HS-27A (cell line): ENCODE measurements at regions not wholly inside any gene's neighbourhood (a gene's known extent, or its start where the extent isn't known, plus 50 kb on each side); places are given as distances from the start of the nearest gene placed in this dataset.

Experiments
- DNase-seq: peaks from one replicate; pipeline ENCODE4 v3.0.0-alpha.2; 2012; ENCODE audit warnings: low read depth, missing footprints

DNA sequence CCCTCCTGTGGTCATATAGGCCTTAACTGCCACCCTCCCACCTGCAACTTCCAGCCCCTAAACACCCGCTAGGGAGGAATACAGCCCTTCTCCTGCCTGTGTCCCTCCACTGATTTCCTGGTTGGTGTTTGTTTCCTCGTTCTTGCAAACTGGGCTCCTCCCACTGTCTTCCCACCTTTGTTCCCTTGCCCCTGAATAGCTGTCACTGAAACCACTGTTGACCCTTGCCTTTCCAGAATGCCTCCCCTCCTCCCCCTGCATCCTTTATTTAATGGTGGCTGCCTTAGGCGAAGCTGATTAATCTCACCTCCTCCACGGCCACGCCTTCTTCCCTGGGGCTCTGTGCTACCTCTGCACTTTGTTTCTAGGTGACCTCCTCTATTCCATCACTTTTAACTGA is 626.7 kb downstream of the BNC2 start:
- DNase-seq, result no peak

DNA sequence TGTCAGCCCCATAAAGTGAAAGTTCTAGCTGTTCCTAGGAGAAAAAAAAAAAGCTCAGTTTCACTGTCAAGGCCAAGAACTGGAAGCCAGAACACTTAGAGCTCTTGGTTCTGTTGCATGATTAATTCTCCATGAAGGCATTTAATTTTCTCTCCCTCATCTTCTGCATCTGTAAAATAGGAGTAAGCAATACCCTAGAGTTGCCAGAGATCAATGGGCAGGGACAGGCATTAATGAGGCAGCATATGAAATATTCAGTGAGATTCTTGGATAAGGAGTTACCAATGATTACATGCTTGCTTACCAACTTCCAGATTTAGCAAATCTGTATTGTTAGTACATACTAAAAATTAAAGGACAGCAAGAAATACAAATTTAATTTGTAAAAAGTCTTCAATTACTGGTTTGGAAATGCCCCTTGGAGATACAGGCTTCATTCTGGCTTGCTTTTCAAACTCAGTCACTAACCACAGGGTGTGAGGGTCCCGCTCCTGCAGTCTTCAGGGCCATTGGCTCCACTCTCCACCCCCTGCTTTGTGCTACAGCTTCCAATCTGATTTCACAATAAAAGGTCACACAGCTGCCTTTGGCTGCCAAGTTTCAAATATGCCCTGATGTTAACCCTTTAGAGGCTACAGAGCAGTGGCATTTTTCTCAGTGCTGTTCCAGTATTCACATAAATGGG is 624.6 kb downstream of the BNC2 start:
- no peak for DNase-seq

DNA sequence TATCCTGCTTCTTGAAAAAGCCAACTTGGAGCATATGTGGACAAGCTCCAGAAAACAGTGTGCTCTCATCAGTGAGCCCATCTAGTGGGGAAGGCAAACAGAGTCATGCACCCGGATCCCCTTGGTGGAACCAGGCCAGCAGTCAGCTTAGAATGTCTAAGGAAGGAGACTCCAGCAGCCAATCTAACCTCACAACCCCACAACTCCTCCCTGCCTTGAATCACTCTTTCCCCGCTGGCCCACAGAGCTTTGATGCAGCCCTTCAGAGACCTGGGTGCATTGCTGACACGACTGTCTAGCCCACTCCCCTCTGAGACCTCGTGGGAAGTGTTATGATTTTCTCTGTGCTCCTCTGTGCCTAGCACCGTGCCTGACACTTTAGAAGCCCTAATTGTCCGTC is 623.7 kb downstream of the BNC2 start:
- no peak for DNase-seq

DNA sequence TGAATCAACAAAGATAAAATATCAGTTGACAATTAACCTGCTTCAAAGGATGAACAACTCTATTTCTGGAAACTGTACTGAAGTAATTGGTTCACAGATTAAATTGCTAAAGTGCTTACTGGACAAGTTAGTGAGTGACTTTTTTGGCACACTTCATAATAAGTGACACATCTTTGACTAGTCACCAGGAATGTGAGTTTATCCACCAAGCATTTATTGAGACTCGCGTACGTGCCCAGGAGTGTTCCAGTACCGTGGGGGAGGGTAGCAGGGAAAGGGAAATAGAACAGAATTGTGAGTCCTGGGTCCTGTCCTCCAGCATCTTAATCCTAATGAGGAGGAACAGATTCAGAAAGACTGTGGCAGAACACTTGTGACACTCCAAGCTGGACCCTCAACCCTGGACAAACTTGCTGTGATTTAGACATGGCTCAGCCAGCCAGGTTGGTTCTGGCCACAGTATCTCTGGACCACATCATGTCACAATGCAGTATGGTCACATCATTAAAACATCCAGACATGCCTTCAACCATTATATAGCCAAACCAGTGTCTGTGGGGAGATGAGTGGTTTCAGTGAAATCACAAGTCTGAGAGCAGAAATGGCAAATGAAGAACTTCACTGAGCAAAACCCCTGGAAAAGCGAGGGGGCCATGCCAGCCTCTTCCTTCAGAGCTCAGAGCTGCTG is 623.1 kb downstream of the BNC2 start:
- peak; percentile 56 for DNase-seq

DNA sequence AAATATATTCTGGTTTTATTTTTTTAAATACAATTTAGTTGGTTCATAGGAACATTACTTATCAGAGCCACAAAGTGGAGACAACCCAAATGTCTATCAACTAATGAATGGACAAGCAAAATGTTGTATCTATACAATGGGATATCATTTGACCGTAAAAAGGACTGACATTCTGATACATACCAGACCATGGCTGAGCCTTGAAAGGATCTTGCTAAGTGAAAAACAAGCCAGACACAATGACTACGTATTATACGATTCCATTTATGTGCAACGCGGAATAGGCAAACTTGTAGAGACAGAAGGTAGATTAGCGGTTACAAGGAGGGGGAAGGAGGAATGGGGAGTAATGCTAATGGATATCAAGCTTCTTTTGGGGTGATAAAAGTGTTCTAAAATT is 621.6 kb downstream of the BNC2 start:
- no peak for DNase-seq

DNA sequence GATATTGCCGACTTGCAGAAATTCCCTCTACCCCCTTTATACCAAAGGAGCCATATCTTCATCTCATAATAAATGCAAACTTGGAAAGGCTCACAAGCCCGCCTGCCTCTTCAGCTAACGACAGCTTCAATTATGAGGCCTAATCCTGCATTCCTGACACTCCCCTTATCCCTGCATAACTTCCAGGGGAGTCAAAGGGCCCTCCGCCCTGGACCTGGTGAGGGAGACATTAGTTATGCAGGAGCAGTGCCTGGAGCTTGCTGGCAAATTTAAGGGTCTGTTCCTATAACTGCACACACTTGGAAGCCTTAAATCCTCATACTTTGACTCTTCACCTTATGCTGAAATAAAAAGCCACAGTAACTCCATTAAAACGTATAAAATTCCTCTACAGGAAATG is 617.9 kb downstream of the BNC2 start:
- DNase-seq, result no peak

DNA sequence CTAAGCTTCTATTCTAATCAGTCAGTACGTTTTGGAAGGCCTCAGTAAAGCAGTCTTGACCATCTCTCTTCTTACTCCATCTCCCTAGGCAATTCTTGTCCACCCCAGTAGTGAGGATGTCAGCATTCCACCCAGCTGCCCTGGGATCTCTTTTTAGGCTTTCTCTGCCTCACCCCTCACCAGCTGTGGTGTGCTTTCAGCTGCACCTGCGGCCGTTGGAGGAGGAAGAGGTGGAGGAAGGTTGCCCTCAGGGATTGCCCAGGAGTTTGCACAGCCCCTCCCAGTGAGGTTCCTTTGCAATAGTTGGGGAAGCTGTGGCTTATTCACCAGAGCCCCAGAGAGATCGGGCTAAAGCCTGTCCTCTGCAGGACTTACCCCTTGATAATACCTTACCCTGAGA is 615.8 kb downstream of the BNC2 start:
- no peak for DNase-seq

DNA sequence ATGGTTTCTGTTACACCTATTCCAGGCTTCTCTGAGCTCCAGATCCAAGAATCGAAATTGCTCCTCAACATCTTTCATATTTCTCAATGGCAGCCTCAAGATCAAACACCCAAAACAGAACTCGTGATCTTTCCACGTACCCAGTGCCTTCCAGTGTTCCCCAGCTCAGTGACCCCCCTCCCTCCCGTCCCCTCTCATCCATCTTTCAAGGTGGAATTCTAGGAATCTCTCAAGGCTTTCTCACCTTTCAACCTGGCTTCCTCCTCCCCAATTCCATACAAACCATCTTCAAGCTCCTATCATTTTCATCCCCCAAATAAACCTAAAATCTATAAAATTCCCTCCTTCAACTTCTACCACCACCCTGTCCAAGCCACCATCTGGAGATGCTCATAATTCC is 615.3 kb downstream of the BNC2 start:
- no peak for DNase-seq

DNA sequence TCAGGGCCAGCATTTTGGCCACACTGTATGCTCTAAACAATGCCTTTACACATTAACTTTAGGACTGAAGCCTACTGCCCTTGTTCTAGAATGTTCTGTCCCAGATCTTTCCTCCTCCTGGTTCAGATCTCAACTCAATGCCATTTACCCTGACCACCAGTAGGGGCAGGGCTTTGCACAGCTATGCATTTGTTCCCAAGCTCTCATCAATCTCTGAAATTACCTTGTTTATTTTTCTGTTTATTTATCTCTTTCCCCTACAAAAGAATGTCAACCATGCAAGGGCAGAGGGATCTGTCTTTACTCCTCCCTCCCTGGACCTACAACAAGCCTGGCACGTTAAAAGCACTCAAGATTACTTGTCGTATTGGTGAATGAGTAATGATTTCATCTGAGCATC is 612.9 kb downstream of the BNC2 start:
- no peak for DNase-seq

DNA sequence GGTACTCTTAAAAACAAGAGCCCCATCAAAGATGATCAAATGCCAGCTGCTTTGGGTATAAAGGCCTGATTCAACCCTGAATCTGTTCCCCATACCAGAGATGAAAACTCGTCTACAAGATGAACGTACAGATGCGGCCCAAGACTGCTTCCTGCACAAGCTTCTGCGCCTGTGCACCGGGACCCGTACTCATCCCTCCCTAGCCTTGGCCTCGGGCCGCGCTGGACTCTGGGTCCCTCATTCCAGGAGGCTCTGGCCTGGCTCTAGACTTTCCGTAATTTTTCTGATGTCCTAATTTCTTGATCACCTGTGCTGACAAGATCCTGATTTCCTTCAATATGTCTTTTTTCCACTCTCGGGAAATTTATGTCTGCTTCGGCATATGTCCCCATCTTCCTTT is 612.3 kb downstream of the BNC2 start:
- no peak for DNase-seq

DNA sequence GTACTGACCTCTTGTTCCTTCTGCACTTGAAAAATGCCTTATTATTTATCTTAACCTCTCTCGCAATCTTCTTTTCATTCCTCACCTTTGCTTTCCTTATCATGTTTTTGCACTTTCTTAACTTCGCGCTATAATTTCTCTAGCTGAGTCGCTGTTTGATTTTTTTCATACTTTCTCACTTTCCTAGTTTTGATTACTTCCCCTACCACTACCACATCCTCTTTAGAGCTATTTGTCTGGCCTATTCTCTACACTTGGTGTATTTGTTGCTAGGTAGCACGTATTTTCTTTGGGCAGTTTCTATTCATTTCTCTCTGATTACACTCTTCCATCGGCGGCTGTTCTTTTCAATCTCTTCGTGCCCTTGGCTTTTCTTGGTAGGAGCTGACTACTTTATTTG is 611.8 kb downstream of the BNC2 start:
- no peak for DNase-seq

DNA sequence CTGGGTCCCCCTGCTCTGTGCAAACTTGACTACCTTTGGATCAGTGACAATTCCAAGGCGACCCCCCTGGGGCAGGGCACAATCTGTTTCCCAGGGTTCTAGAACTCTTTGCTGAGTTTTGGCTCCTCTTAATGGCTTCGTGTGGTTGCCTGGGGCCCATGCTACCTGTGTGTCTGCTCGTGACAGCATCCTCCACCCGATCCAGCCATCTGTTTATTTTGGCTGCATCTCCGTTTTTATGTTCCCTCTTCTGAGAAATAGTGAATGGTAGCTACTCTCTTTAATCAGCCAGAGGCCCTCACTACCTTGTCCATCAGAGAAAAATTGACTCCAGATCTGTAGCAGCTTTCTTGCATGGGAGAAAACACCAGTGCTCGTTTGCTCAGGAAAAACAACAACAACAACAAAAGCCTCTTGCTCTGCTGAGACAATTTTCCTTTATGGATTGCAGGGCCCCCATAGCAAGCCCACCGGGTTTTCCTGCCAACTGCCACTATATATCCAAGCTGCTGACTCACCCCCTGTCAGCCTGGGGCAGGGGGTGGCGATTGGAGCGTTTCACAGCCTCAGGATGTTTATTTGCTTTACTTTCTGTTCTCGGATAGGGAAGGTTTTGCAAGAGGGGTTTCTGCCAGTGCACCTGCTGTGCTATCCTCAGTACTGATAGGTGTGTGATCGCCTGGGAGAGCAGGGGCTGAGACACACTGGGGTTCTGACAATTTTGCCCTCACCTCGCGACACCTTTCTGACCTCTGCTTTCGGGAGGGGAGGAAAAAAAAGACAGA is 607.8 kb downstream of the BNC2 start:
- DNase-seq, result no peak

DNA sequence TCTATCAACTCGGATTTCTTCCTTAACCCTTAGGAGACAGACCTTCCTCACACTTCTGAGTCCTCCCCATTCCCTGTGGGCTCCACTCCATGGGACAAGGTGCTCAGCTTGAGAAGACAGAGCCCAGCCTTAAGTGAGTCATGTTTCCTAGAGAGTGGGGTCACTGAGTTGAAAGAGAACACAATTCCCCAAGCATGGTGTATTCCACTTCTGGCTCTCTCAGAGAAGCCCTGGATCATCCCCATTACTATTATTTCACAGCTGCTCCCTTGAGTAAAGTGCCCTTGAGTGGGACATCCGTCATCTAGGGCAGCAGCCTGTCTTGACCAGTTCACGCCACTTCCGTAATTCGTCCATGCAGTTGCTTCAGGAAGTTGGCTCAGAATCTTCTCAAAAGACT is 604.8 kb downstream of the BNC2 start:
- no peak for DNase-seq

DNA sequence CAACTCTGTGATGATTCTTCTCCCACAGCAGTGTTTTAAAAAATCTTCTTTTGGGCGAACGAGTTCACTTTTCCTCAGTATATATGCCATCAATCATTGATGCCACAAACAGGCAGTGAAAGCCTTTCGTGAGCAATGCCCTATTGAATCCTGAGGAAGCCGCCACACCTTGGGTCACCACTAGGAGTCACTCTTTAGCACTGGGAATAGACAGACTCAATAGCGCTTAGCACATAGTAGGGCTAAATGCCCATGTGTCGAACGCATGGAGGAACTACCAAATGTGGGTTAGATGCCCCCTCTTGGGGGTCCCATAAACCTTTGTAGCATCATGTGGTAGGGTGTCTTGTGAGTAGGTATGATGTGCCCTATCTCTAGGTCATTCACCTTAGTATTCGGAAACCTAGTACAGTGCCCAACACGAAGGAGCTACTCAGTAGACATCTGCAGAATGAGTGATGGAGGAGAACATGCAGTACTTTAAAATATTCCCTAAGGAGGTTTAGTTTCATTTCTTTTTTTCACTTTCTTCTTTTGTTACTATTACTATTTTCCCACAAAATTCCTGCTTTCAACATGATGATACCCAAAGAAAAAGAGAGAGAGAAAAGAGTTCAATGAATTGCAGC is 603.7 kb downstream of the BNC2 start:
- DNase-seq, result no peak

DNA sequence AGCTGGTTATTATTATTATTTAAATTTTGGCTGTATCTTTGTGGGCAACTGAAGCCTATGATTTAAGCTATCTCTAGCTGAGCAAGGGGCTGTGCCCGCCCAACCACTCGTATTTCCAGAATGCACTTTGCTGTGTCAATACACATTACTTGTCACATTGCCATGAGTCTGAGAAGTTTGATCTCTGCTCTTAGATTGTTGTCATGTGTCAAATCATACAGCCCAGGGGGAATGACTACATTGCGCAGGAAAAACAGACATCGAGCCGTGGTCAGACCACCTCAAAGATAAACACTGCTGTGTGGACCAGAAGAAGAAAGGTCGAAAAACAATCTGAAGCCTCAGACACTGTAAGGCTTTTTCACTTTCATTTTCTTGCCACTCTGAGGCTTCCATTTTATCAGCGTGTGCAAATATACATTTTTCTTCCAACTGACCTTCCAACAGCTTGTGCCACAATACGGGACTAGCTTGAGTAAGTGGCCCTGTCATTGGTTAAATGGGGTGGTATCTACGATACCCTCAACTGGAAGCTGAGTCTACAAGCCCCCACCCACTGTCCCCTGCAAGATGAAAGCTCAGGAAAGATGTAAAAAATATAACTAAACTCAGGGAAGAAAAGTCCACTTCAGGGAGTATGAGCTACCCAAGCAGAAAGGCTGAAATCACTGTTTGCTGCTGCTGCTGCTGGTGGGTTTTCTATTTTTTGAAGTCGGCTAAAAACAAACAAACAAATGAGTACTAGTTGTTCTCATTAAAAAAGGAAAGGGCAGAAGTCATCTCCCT is 603.0 kb downstream of the BNC2 start:
- DNase-seq, result no peak

DNA sequence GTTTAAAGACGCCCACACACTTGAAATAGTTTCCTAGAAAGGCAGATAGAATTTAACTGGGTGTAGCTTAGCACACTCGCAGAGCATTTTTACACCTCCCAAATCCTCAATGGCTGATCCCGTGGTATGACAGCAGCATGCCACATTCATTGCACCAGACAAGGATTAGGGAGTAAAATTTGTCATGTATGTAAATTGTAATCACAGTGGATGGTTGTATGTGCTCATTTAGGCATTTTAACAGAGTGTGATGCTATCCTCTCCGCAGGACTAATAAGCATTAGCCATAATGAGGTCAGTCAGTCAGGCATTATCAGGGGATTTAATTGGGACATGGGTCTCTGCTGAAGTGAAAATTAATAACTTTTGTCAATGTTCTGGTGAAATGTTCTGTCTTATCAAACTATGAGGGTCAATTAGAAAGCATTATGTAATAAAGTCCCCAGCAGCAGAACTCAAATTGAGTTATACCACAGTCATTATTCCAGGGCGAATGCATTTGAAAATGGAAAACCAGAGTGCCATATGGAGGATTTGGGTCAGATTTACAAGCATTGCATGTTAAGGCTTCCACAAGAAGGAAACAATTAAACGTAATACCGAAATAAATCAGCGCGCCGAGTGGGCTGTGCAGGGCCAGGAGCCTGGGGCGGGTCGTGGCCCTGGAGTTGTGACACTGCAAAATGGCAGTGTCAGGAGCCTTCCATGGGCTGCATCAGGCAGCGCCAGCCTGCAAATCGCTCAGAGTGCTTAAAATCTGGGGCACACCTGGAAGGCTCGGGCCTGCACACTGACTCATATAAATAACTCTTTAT is 602.2 kb downstream of the BNC2 start:
- DNase-seq, result no peak

DNA sequence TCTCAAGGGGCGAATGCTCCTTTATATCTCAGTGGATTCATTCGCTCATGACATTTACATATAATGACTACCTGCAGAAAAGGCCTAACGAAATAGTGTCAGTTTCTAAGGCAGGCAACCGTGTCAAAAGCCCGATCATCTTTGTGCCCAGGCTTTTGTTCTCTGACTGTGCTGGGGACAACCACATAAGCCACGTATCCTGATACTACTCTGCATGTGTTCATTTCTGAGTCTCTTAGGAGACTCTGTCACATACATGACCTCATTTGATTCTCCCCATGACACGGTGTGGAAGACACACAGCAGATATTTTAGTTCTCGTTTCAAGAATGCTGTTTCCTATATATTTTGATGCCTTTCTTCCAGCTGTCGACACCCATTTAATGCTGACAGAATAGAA is 598.5 kb downstream of the BNC2 start:
- no peak for DNase-seq

DNA sequence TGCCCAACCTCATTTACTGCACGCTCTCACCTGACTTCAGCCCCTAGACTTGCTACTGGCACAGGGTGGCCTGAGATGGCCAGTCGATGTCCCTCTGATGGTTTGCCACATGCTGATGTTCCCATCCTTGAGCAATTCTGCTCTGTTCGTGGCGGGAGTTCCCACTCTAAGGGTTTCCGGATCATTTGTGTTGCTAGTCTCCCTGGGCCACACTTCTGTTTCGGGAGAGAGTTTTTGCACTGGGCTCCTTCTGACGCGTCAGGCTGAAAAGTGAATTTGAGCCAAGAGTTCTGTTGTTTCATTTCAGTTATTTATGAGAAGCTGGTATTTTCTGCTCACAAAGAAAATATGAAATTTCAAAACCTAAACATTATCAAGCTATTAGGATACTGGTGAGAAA is 597.7 kb downstream of the BNC2 start:
- DNase-seq, result no peak

DNA sequence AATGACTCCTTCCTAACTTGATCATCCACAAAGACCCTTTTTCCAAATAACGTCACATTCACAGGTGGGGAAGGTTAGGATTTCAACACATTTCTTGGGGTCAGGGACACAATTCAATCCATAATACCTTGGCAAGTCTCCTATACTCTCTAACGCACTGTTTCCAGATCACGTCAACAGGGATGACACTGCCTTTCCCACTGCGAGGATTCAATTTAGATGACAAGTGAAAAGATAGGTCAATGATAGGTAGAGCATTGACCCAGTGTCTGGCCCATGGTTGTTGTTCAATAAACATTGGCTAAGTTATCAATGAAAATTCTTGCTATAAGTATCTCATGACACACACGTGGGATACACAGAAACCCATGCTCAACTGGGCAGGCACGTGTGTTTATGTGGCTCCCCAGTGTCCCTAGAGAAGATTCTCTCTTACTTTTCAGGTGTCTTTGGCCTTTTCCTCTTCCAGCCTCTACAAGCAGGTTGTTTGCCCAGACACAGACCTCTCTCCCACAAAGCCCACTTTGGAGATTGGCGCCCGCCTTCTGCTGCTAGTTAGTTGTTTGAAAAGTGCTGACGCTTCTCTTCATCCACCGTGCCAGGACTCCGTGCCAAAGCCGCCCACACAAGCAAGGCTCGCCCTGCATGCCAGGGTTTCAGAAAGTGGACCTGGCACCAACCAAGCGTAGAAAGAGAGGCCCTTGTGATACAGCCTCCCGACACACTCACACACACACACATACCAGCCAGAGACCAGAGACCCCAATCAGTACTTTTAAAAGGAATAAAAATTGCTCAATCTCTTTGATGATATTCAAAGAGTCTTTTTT is 594.5 kb downstream of the BNC2 start:
- no peak for DNase-seq

DNA sequence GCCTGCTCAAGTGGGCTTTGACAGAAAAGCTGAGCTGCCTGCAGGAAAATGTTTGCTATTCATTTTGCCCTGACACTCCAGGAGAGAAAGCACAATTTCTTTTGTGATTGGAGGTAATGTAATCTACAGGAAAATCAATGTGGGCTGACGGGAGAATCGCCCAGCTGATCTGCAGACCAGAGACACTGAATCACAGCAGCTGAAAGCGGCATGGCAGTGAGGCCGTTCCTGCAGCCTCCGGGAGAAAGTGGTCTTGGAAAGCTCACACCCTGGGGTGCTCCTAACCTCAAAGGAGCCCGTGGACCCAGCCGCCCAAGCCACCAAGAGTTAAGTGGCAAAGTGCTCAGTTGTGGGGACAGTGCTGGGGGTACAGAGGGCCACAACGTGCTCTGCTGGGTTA is 593.6 kb downstream of the BNC2 start:
- no peak for DNase-seq
